SJSA1 (cell line): ENCODE measurements at regions not wholly inside any gene's neighbourhood (a gene's known extent, or its start where the extent isn't known, plus 50 kb on each side); places are given as distances from the start of the nearest gene placed in this dataset.
A peak's percentile ranks its signal among the peaks of the same experiment; 100 is the strongest.
"Not testable (repeated sequence)": the region's sequence is repeated elsewhere in the genome, so short reads cannot be mapped to it uniquely, and the experiment has no call there.

Experiments
- DNase-seq, 2 experiments: peaks; one replicate each; pipeline ENCODE4 v3.0.0-alpha.2; 2015 to 2020; ENCODE audit warnings: low spot score in 2 of 2, low read depth in 1 of 2
- H3K27ac ChIP-seq: fragments of 250-450 bp; sonication (Bioruptor Pico); 2 replicates; pipeline ENCODE4 v1.5.1; 2020; ENCODE audit warnings: mild to moderate bottlenecking, moderate library complexity
- H3K27me3 ChIP-seq: fragments of 250-450 bp; sonication (Bioruptor Pico); replicated peaks from 2 replicates; pipeline ENCODE4 v1.5.1; 2020; ENCODE audit warnings: mild to moderate bottlenecking, moderate library complexity
- H3K36me3 ChIP-seq: fragments of 250-450 bp; sonication (Bioruptor Pico); 2 replicates; pipeline ENCODE4 v1.5.1; 2020; ENCODE audit warnings: mild to moderate bottlenecking
- H3K4me1 ChIP-seq: fragments of 250-450 bp; sonication (Bioruptor Pico); replicated peaks from 2 replicates; pipeline ENCODE4 v1.6.1; 2021; ENCODE audit warnings: mild to moderate bottlenecking
- H3K4me3 ChIP-seq: fragments of 250-450 bp; sonication (Bioruptor Pico); 2 replicates; pipeline ENCODE4 v1.5.1; 2020; ENCODE audit warnings: mild to moderate bottlenecking
- H3K9me3 ChIP-seq: fragments of 250-450 bp; sonication (Bioruptor Pico); replicated peaks from 2 replicates; pipeline ENCODE4 v1.5.1; 2020; ENCODE audit warnings: mild to moderate bottlenecking

GRCh38 chr2:53067056-53067455 lies 700.5 kb upstream of the CHAC2 start:
- no peaks in the 10 kb centered on the region for H3K9me3 ChIP-seq
- H3K27me3 ChIP-seq, result no peaks in the 10 kb centered on the region
- no peaks in the 10 kb centered on the region for H3K4me1 ChIP-seq
- H3K36me3 ChIP-seq, result no peaks in the 10 kb centered on the region
- no peak overlapping the region for H3K4me3 ChIP-seq
- DNase-seq, result no peak
- no peak overlapping the region for H3K27ac ChIP-seq

- Histone ChIP-seq H3K27ac (no peak overlapping the region), H3K36me3 (no peaks in the 10 kb centered on the region), H3K9me3 (no peaks in the 10 kb centered on the region), H3K4me3 (no peak overlapping the region), H3K4me1 (no peaks in the 10 kb centered on the region), H3K27me3 (no peaks in the 10 kb centered on the region)
- no peak for DNase-seq
Observed at GRCh38 chr2:53064154-53064553, 703.5 kb upstream of the CHAC2 start.

GRCh38 chr2:53058526-53058925 lies 709.1 kb upstream of the CHAC2 start:
- DNase-seq, result no peak
- no peaks in the 10 kb centered on the region for H3K9me3 ChIP-seq
- H3K27me3 ChIP-seq, result no peaks in the 10 kb centered on the region
- no peaks in the 10 kb centered on the region for H3K36me3 ChIP-seq
- H3K4me3 ChIP-seq, result no peak overlapping the region
- no peaks in the 10 kb centered on the region for H3K4me1 ChIP-seq
- no peak overlapping the region for H3K27ac ChIP-seq

- Histone ChIP-seq H3K4me1 (no peaks in the 10 kb centered on the region), H3K27ac (no peak overlapping the region), H3K36me3 (no peaks in the 10 kb centered on the region), H3K4me3 (no peak overlapping the region), H3K27me3 (no peaks in the 10 kb centered on the region), H3K9me3 (no peaks in the 10 kb centered on the region)
- no peak for DNase-seq
Observed at GRCh38 chr2:53053937-53054336, 713.7 kb upstream of the CHAC2 start.

GRCh38 chr2:53051157-53051556 lies 716.4 kb upstream of the CHAC2 start:
- Histone ChIP-seq H3K27me3 (no peaks in the 10 kb centered on the region), H3K4me3 (no peak overlapping the region), H3K27ac (no peak overlapping the region), H3K9me3 (no peaks in the 10 kb centered on the region), H3K36me3 (no peaks in the 10 kb centered on the region), H3K4me1 (no peaks in the 10 kb centered on the region)
- no peak for DNase-seq

- Histone ChIP-seq H3K36me3 (no peaks in the 10 kb centered on the region), H3K27me3 (no peaks in the 10 kb centered on the region), H3K4me1 (peaks cover 7% of the 10 kb centered on the region), H3K9me3 (no peaks in the 10 kb centered on the region), H3K4me3 (no peak overlapping the region), H3K27ac (no peak overlapping the region)
- no peak for DNase-seq
Observed at GRCh38 chr2:53040536-53041229, 726.9 kb upstream of the CHAC2 start.

GRCh38 chr2:53036196-53036595 lies 731.4 kb upstream of the CHAC2 start:
- Histone ChIP-seq H3K27ac (no peak overlapping the region), H3K36me3 (no peaks in the 10 kb centered on the region), H3K4me3 (no peak overlapping the region), H3K27me3 (no peaks in the 10 kb centered on the region), H3K4me1 (peaks cover 30% of the 10 kb centered on the region), H3K9me3 (no peaks in the 10 kb centered on the region)
- DNase-seq, result no peak

- Histone ChIP-seq H3K27ac (no peak overlapping the region), H3K4me1 (peaks cover 30% of the 10 kb centered on the region), H3K36me3 (no peaks in the 10 kb centered on the region), H3K9me3 (no peaks in the 10 kb centered on the region), H3K4me3 (no peak overlapping the region), H3K27me3 (no peaks in the 10 kb centered on the region)
- peak in 1 of 2 experiments; percentile 30 for DNase-seq
Observed at GRCh38 chr2:53035153-53035552, 732.5 kb upstream of the CHAC2 start.

- H3K27me3 ChIP-seq, result no peaks in the 10 kb centered on the region
- peak overlapping the region; percentile 67 for H3K27ac ChIP-seq
- peak in 1 of 2 experiments; percentile 56 for DNase-seq
- peaks cover 33% of the 10 kb centered on the region for H3K4me1 ChIP-seq
- H3K9me3 ChIP-seq, result no peaks in the 10 kb centered on the region
- no peaks in the 10 kb centered on the region for H3K36me3 ChIP-seq
- no peak overlapping the region for H3K4me3 ChIP-seq
Observed at GRCh38 chr2:53033411-53033810, 734.2 kb upstream of the CHAC2 start.

- Histone ChIP-seq H3K27me3 (no peaks in the 10 kb centered on the region), H3K36me3 (no peaks in the 10 kb centered on the region), H3K9me3 (no peaks in the 10 kb centered on the region), H3K27ac (peak overlapping the region; percentile 39), H3K4me3 (no peak overlapping the region), H3K4me1 (peaks cover 20% of the 10 kb centered on the region)
- no peak for DNase-seq
Observed at GRCh38 chr2:53028746-53029423, 738.7 kb upstream of the CHAC2 start.

- Histone ChIP-seq H3K36me3 (no peaks in the 10 kb centered on the region), H3K27me3 (no peaks in the 10 kb centered on the region), H3K27ac (peak overlapping the region; percentile 39; the same call in 1 of the 2 replicates), H3K4me1 (peaks cover 14% of the 10 kb centered on the region), H3K9me3 (no peaks in the 10 kb centered on the region), H3K4me3 (no peak overlapping the region)
- DNase-seq, result peak in 1 of 2 experiments; percentile 37
Observed at GRCh38 chr2:53028225-53028624, 739.4 kb upstream of the CHAC2 start.

- not testable (repeated sequence) for H3K36me3 ChIP-seq, H3K27ac ChIP-seq, H3K27me3 ChIP-seq, H3K9me3 ChIP-seq, H3K4me1 ChIP-seq, H3K4me3 ChIP-seq, DNase-seq
Observed at GRCh38 chr2:53022248-53022647, 745.4 kb upstream of the CHAC2 start.

- Histone ChIP-seq H3K36me3 (no peaks in the 10 kb centered on the region), H3K4me3 (no peak overlapping the region), H3K9me3 (no peaks in the 10 kb centered on the region), H3K27ac (no peak overlapping the region), H3K4me1 (peaks cover 7% of the 10 kb centered on the region; the same call in 1 of the 2 replicates), H3K27me3 (no peaks in the 10 kb centered on the region)
- no peak for DNase-seq
Observed at GRCh38 chr2:53021828-53022227, 745.8 kb upstream of the CHAC2 start.

GRCh38 chr2:53021292-53021691 lies 746.3 kb upstream of the CHAC2 start:
- H3K4me1 ChIP-seq, result peaks cover 7% of the 10 kb centered on the region; the same call in 1 of the 2 replicates
- peak in 1 of 2 experiments; percentile 12 for DNase-seq

More at GRCh38 chr2:53021292-53021691, 746.3 kb upstream of the CHAC2 start:
- Histone ChIP-seq H3K36me3 (no peaks in the 10 kb centered on the region), H3K27me3 (no peaks in the 10 kb centered on the region), H3K4me3 (no peak overlapping the region), H3K27ac (no peak overlapping the region), H3K9me3 (no peaks in the 10 kb centered on the region)
